NT2/D1 (cell line): ENCODE measurements at regions not wholly inside any gene's neighbourhood (a gene's known extent, or its start where the extent isn't known, plus 50 kb on each side); places are given as distances from the start of the nearest gene placed in this dataset.

ENCODE experiments used
- DNase-seq: peaks from one replicate; pipeline ENCODE4 v3.0.0-alpha.2; 2011; ENCODE audit warnings: low read depth, low spot score
- H3K27me3 ChIP-seq: 2 replicates; pipeline ENCODE4 v1.6.0; 2011; ENCODE audit warnings: mild to moderate bottlenecking; ENCODE audit not compliant: insufficient read length, insufficient read depth
- H3K36me3 ChIP-seq: 2 replicates; pipeline ENCODE4 v1.6.1; 2011; ENCODE audit warnings: mild to moderate bottlenecking, low read length, mixed read lengths; ENCODE audit not compliant: insufficient read depth, insufficient read length
- H3K4me1 ChIP-seq: 2 replicates; pipeline ENCODE4 v1.5.1; 2011; ENCODE audit not compliant: insufficient read depth, insufficient read length
- H3K4me3 ChIP-seq: 2 replicates; pipeline ENCODE4 v1.5.1; 2011; ENCODE audit warnings: low read depth; ENCODE audit not compliant: insufficient read length
- H3K9ac ChIP-seq: 2 replicates; pipeline ENCODE4 v1.6.0; 2011; ENCODE audit warnings: low read depth; ENCODE audit not compliant: insufficient read length
- H3K9me3 ChIP-seq: 2 replicates; pipeline ENCODE4 v1.5.1; 2011; ENCODE audit warnings: mild to moderate bottlenecking, low read length; ENCODE audit not compliant: insufficient read depth
- SUZ12 ChIP-seq: IDR thresholded peaks from 2 replicates; pipeline ENCODE4 v1.6.1; 2011; ENCODE audit not compliant: insufficient read length, insufficient read depth; ENCODE audit errors: extremely low read depth
- YY1 ChIP-seq: IDR thresholded peaks from 2 replicates; pipeline ENCODE4 v1.6.1; 2011; ENCODE audit not compliant: insufficient read length, insufficient read depth
- ZNF274 ChIP-seq: IDR thresholded peaks from 2 replicates; pipeline ENCODE4 v1.6.1; 2011; ENCODE audit warnings: mild to moderate bottlenecking, low read depth, low read length

GRCh38 chr12:9380650-9381049 lies 172.5 kb upstream of the PZP start:
- peaks cover 3% of the 10 kb centered on the region for H3K4me1 ChIP-seq

GRCh38 chr12:9379023-9379742 lies 171.0 kb upstream of the PZP start:
- H3K27me3 ChIP-seq = no peaks in the 10 kb centered on the region
- no peaks in the 10 kb centered on the region for H3K9me3 ChIP-seq
- DNase-seq = no peak
- peaks cover 3% of the 10 kb centered on the region for H3K4me1 ChIP-seq
- TF ChIP-seq YY1 (no peak), SUZ12 (no peak), ZNF274 (no peak)
- H3K4me3 ChIP-seq = no peak overlapping the region
- H3K36me3 ChIP-seq = no peaks in the 10 kb centered on the region
- H3K9ac ChIP-seq = no peak overlapping the region

More at GRCh38 chr12:9380650-9381049, 172.5 kb upstream of the PZP start:
- H3K4me3 ChIP-seq = no peak overlapping the region
- no peaks in the 10 kb centered on the region for H3K36me3 ChIP-seq
- no peaks in the 10 kb centered on the region for H3K27me3 ChIP-seq
- DNase-seq = no peak
- no peaks in the 10 kb centered on the region for H3K9me3 ChIP-seq
- no peak overlapping the region for H3K9ac ChIP-seq
- no peak for TF ChIP-seq YY1
- no peak for TF ChIP-seq ZNF274
- TF ChIP-seq SUZ12 = no peak

- DNase-seq = peak; percentile 81
- H3K4me3 ChIP-seq = no peak overlapping the region
- TF ChIP-seq SUZ12 (no peak), YY1 (no peak), ZNF274 (no peak)
- H3K9me3 ChIP-seq = no peaks in the 10 kb centered on the region
- peaks cover 3% of the 10 kb centered on the region for H3K4me1 ChIP-seq
- H3K9ac ChIP-seq = no peak overlapping the region
- H3K36me3 ChIP-seq = no peaks in the 10 kb centered on the region
- no peaks in the 10 kb centered on the region for H3K27me3 ChIP-seq
Observed at GRCh38 chr12:9378430-9378835, 170.2 kb upstream of the PZP start.

- Histone ChIP-seq H3K9me3 (no peaks in the 10 kb centered on the region), H3K27me3 (no peaks in the 10 kb centered on the region), H3K9ac (no peak overlapping the region), H3K4me1 (no peaks in the 10 kb centered on the region), H3K4me3 (no peak overlapping the region), H3K36me3 (no peaks in the 10 kb centered on the region)
- no peak for DNase-seq
- TF ChIP-seq SUZ12 (no peak), YY1 (no peak), ZNF274 (no peak)
Observed at GRCh38 chr12:9372202-9372601, 164.0 kb upstream of the PZP start.

- Histone ChIP-seq H3K4me3 (no peak overlapping the region), H3K9ac (no peak overlapping the region), H3K36me3 (no peaks in the 10 kb centered on the region), H3K4me1 (peaks cover 4% of the 10 kb centered on the region), H3K27me3 (no peaks in the 10 kb centered on the region), H3K9me3 (no peaks in the 10 kb centered on the region)
- no peak for DNase-seq
- TF ChIP-seq ZNF274 (no peak), YY1 (no peak), SUZ12 (no peak)
Observed at GRCh38 chr12:9367828-9368227, 159.6 kb upstream of the PZP start.

- Histone ChIP-seq H3K36me3 (no peaks in the 10 kb centered on the region), H3K4me1 (peaks cover 4% of the 10 kb centered on the region), H3K9me3 (no peaks in the 10 kb centered on the region), H3K4me3 (no peak overlapping the region), H3K27me3 (no peaks in the 10 kb centered on the region), H3K9ac (no peak overlapping the region)
- no peak for TF ChIP-seq SUZ12
- TF ChIP-seq YY1 = no peak
- TF ChIP-seq ZNF274 = no peak
- DNase-seq = no peak
Observed at GRCh38 chr12:9367201-9367600, 159.0 kb upstream of the PZP start.

- H3K27me3 ChIP-seq = no peaks in the 10 kb centered on the region
- TF ChIP-seq SUZ12 (no peak), YY1 (no peak), ZNF274 (no peak)
- no peak overlapping the region for H3K9ac ChIP-seq
- no peaks in the 10 kb centered on the region for H3K9me3 ChIP-seq
- H3K36me3 ChIP-seq = no peaks in the 10 kb centered on the region
- no peak overlapping the region for H3K4me3 ChIP-seq
- DNase-seq = no peak
- H3K4me1 ChIP-seq = peaks cover 7% of the 10 kb centered on the region
Observed at GRCh38 chr12:9365296-9365695, 157.1 kb upstream of the PZP start.
